Neural cell (in vitro differentiated cells): ENCODE measurements at regions not wholly inside any gene's neighbourhood (a gene's known extent, or its start where the extent isn't known, plus 50 kb on each side); places are given as distances from the start of the nearest gene placed in this dataset.

Experiments used
- CTCF ChIP-seq: fragments of 450-650 bp; IDR thresholded peaks from 2 replicates; pipeline ENCODE4 v1.5.1; 2014; ENCODE audit warnings: antibody characterized with exemption, mild to moderate bottlenecking, moderate library complexity; ENCODE audit not compliant: poor library complexity, severe bottlenecking
- RAD21 ChIP-seq: fragments of 450-650 bp; conservative IDR thresholded peaks from 2 replicates; pipeline ENCODE4 v1.6.1; 2014; ENCODE audit warnings: antibody characterized with exemption, mild to moderate bottlenecking, moderate library complexity
- REST ChIP-seq: IDR thresholded peaks from 2 replicates; pipeline ENCODE4 v1.6.1; 2012; ENCODE audit warnings: borderline replicate concordance

- no peak for TF ChIP-seq CTCF
- TF ChIP-seq RAD21, result no peak
- TF ChIP-seq REST, result no peak
Measured at GRCh38 chr20:39116020-39116419, 153.9 kb downstream of the DHX35 start.
